ENCODE measurements at regions not wholly inside any gene's neighbourhood (a gene's known extent, or its start where the extent isn't known, plus 50 kb on each side); places are given as distances from the start of the nearest gene placed in this dataset.
"Not testable (repeated sequence)": the region's sequence is repeated elsewhere in the genome, so short reads cannot be mapped to it uniquely, and the experiment has no call there.

- not testable (repeated sequence) for TF ChIP-seq WRNIP1 (IDR thresholded peaks at IDR 0.05; ENCODE audit: borderline replicate concordance, low read depth, low read length); EZH2 (IDR thresholded peaks at IDR 0.05; ENCODE audit: borderline replicate concordance, control insufficient read depth, low read depth, low read length)
- TF ChIP-seq, protein P1, sequence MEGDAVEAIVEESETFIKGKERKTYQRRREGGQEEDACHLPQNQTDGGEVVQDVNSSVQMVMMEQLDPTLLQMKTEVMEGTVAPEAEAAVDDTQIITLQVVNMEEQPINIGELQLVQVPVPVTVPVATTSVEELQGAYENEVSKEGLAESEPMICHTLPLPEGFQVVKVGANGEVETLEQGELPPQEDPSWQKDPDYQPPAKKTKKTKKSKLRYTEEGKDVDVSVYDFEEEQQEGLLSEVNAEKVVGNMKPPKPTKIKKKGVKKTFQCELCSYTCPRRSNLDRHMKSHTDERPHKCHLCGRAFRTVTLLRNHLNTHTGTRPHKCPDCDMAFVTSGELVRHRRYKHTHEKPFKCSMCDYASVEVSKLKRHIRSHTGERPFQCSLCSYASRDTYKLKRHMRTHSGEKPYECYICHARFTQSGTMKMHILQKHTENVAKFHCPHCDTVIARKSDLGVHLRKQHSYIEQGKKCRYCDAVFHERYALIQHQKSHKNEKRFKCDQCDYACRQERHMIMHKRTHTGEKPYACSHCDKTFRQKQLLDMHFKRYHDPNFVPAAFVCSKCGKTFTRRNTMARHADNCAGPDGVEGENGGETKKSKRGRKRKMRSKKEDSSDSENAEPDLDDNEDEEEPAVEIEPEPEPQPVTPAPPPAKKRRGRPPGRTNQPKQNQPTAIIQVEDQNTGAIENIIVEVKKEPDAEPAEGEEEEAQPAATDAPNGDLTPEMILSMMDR (IDR thresholded peaks at IDR 0.05 in 2 of 3, conservative IDR thresholded peaks at IDR 0.05 in 1 of 3; ENCODE audit: control insufficient read depth in 2 of 3, extremely low read depth in 1 of 3, insufficient read depth in 1 of 3, low read depth in 3 of 3, low read length in 3 of 3): not testable (repeated sequence)
These were observed 305.1 kb upstream of the TCF4 start for GRCh38 chr18:55892862-55893813.
